GM08714 (cell line): ENCODE measurements at regions not wholly inside any gene's neighbourhood (a gene's known extent, or its start where the extent isn't known, plus 50 kb on each side); places are given as distances from the start of the nearest gene placed in this dataset.

Experiments used
- H3K4me3 ChIP-seq: fragments of 200-500 bp; sonication (Bioruptor generic); 2 replicates; pipeline ENCODE4 v1.5.1; 2014; ENCODE audit warnings: mild to moderate bottlenecking, low read length, inconsistent platforms
- ZNF274 ChIP-seq: IDR thresholded peaks from 2 replicates; pipeline ENCODE4 v1.6.1; 2012; ENCODE audit warnings: mild to moderate bottlenecking, low read depth, low read length

DNA sequence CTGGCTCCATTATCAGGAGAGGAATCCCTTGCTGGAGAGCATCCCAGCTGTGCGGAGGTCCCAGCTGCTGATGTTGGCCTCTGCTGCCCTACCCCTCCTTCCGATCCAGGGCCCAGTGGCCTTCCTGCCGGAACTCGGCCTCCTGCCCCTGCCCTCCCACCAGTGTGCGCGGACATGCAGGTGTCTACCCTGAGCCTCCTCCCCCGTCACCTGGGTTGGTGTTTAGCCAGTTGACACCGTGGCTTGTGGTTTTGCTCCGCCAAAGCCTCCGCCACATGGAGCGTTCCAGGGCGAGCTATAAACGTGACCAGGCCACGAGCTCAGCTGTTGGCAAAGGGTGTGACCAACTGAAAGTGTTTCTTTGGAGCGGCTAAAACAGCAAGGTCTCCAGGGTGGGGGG, 1104.3 kb downstream of the BCL11B start:
- TF ChIP-seq ZNF274, result no peak
- no peak overlapping the region for H3K4me3 ChIP-seq

DNA sequence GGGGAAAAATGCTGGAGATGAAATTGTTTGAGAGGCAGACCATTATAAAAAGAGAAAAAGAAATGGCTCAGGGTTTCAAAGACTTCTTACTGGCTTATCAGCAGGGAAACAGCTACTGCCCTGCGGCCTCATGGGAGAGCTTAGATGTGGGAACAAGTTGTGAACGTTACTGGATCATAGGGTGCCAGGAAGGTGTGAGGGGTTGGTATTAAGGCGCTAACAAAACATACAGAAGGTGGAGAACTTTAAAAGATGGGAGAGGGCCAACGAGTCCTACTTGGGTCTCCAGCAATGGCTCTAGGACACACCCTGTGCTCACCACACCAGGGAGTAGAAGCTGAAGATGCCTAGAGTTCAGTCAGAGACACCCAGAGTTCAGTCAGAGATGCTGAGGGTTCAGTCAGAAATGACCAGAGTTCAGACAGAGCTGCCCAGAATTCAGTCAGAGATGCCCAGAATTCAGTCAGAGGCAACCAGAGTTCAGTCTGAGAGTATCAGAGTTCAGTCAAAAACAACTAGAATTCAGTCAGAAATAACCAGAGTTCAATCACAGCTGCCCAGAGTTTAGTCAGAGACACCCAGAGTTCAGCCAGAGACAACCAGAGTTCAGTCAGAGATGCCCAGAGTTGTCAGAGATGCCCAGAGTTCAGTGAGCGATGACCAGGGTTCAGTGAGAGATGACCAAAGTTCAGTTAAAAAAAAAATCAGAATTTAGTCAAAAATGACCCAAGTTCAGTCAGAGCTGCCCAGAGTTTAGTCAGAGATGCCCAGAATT, 1103.6 kb downstream of the BCL11B start:
- no peak overlapping the region for H3K4me3 ChIP-seq
- no peak for TF ChIP-seq ZNF274

DNA sequence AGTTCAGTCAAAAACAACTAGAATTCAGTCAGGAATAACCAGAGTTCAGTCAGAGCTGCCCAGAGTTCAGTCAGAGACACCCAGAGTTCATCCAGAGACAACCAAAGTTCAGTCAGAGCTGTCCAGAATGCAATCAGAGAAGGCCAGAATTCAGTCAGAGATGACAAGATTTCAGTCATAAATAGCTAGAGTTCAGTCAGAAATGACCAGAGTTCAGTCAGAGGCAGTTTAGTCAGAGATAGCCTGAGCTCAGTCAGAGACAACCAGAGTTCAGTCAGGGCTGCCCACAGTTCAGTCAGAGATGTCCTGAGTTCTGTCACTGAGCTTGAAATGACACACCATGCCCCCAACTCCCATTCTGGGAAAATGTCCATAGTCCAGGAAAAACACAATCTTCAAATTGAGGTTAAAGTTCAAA, 1102.8 kb downstream of the BCL11B start:
- TF ChIP-seq ZNF274, result no peak
- no peak overlapping the region for H3K4me3 ChIP-seq

DNA sequence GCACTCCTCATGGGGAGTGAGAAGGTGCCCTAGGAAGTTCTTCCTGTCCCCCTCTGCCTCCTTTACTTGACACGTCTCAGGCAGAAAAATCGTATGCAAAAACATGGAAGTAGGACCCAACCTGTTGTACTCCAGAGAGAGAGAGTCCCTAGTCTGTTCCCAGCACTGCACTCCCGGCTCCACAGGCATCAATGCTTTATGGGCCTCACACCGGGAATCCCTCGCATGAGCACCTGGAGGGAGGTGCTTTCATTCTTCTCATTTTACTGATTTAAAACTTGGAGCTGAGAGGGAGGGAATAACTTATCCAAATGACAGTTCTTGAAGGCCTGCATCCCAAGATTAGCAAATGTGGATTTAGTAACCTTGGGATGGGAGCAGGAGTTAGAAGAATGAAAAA, 1101.4 kb downstream of the BCL11B start:
- H3K4me3 ChIP-seq, result no peak overlapping the region
- no peak for TF ChIP-seq ZNF274

DNA sequence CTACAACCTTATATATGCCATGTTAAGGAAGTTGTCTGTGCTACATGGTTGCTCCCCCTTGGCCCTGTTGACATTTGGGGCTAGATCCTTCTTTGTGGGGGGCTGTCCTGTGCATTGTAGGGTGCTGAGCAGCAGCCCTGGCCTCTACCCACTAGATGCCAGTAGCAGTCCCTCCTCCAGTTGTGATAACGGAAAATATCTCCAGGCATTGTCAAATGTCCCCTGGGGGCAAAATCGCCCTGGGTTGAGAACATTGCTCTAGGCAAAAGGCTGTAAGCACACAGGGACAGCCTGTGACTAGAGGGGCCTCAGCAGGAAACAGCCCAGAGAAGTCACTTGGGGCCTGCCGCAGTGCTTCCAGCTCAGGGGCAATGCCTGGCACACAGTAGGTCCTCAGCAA, 1100.3 kb downstream of the BCL11B start:
- no peak overlapping the region for H3K4me3 ChIP-seq
- no peak for TF ChIP-seq ZNF274

DNA sequence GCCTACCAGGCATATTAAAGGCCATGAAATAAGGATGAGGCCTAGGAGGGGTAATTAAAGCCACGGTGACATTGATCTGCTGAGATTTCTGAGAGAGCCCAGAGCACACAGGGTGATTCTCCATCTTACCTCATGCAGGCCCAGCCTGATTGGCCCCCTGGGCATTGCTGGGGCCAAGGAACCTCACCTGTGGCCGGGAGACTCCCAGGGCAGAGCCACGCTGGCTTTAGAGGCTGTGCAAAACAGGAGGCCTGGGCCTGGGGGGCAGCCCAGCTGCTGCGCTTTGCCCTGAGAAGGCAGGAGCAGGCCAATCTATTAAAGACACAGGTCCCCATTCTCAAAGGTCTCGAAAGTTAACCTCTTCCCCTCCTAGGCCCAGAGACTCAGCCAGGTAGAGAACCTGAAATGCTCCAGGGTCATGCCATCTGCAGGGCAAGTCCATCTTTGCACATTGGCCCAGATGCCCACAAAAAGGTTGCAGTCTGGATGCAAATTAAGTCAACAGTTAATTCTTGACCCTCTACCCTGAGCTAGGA, 1099.7 kb downstream of the BCL11B start:
- no peak overlapping the region for H3K4me3 ChIP-seq
- TF ChIP-seq ZNF274, result no peak

DNA sequence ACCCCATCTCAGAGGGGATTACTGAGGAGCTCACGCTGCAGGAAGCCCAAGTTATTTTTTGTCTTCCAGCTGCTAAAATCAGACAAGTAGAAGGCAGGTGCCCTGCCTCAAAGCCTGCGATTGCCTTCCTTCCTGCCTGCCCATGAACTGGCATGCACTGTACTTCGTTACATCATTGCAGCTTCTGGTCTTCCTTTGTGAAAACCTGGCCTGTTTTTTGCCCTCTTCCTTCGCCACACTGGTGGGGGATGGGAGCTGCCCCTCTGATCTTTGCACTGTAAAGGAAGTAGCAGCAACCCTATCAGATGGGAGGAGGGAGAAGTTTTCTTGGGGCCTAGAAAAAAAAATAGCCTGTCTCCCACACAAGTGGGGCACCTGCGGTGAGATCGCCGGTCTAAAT, 1098.7 kb downstream of the BCL11B start:
- no peak for TF ChIP-seq ZNF274
- no peak overlapping the region for H3K4me3 ChIP-seq

DNA sequence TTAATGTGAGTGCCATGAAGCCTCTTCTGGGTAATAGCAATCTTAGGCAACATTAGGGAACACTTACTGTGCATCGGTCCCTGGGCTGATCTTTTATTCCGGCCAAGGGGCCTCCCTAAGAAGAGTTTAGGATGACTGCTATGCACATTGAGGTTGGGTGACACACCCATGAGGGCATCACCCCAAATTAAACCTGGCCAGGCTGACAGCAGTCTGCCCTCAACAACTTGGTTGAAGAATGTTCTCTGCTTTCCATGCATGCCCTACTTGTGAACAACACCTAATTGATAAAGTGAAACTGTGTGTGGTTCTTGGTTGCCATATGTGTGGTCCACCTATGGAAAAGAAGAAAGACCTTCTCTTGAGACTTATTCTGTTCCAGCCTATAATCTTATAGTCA, 1098.0 kb downstream of the BCL11B start:
- H3K4me3 ChIP-seq, result no peak overlapping the region
- no peak for TF ChIP-seq ZNF274

DNA sequence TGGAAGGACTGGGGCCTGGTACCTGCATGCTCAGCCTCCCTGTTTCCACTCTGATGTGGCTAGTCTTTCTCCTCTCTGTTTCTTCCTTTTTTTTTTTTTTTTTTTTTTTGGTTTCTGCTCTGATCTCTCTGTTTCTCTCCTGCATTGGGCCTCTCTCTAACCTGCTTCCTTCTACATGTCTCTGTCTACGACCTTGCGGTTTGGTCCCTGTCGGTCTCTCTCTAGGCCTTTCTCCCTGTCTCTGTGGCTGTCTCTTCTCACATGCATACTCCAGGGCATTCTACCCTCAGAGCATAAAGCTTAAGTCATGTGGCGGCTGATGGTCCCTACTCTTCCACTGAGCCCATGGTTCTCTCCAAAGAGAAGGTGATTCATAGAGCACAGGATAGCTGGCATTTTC, 1096.6 kb downstream of the BCL11B start:
- no peak for TF ChIP-seq ZNF274

DNA sequence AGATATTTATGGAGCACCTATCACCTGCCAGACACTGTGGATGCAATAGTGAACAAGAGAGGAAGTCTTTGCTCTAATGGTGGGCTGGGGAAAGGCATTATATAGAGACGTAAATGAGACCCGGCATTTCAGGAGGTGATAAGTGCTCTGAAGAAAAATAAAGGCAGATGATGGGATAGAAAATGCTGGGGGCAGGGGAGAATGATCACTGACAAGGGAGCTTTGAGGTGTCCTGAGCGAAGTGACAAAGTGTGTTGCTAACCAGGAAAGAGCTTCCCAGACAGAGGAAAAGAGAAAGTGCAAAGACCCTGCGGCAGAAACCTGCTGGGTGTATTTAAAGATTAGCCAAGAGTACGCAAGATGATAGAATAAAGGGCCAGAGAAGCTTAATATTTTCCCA, 1096.1 kb downstream of the BCL11B start:
- no peak overlapping the region for H3K4me3 ChIP-seq
- no peak for TF ChIP-seq ZNF274

More for the DNA sequence above, 1096.6 kb downstream of the BCL11B start:
- H3K4me3 ChIP-seq, result no peak overlapping the region

DNA sequence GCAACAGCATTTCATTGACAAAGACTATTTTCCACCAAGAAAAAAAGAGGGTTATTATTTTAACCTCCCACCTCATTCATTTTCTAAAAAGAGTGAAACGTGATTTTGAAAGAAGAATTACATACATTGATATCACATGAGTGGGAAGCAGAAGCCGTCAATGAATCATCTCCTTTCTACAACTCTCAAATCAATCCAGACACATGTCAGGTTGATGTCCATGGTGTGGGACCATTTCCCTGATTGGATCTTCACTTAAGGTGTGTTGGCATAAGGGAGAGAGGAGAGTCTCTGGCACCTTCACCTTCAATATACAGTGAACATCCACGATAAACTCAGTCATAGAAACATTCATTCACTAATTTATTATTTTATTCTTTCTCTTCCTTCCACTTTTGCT, 1095.1 kb downstream of the BCL11B start:
- TF ChIP-seq ZNF274, result no peak
- no peak overlapping the region for H3K4me3 ChIP-seq

DNA sequence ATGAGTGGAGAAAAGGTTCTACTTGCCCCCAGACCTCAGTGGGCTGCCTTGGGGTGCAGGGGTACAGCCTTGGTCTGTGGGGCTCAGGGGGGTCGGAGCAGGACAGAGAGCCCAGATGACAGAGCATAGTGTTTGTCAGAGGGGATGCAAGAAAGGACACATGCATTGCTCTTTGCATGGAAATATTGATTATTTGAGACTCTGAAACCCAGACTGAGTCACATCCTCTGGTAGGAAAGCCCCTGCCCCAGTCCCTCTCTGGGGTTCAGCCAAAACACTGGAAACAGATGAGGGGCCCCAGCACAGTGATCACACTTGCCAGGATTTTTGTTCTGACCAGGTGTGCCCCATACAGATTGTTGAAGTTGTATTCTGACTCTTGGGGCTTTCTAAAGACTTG, 1094.4 kb downstream of the BCL11B start:
- no peak overlapping the region for H3K4me3 ChIP-seq
- TF ChIP-seq ZNF274, result no peak

DNA sequence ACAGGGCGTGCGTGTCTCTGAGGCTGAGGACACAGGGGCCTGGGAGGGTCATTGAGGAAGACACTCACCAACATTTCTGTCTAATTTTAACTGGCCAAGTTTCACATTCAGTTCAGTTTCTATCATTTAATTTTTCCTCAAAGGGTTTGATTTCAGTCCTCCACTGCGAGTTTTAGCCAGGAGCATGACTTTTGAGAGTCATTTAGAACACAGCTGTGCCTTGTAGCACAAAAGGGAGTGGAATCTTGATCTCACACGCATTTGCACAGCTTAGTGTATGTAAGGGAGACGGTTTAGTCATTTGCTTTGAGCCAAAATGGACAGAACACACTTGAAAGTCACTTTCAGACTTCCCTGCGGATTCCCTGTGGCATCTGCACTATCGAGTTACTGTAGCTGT, 1090.8 kb downstream of the BCL11B start:
- no peak for TF ChIP-seq ZNF274
- no peak overlapping the region for H3K4me3 ChIP-seq

DNA sequence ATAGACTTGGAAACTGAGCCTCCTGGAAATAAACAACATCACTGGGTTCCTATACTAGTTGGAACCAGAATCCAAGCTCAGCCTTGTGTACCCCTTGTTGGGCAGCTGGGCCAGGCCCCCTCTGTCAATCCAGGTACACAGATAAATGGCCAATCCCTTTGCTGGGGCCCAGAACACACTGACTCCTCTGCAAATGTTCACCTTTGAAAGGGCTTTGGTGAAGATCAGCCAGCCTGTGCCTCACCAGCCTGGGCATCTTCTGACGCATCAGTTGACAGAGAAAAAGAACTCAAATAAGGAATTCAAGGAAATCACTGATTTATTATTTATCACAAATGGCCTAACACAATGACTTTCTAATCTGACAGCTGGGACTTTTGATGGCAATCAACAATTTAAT, 1090.2 kb downstream of the BCL11B start:
- H3K4me3 ChIP-seq, result no peak overlapping the region
- TF ChIP-seq ZNF274, result no peak

DNA sequence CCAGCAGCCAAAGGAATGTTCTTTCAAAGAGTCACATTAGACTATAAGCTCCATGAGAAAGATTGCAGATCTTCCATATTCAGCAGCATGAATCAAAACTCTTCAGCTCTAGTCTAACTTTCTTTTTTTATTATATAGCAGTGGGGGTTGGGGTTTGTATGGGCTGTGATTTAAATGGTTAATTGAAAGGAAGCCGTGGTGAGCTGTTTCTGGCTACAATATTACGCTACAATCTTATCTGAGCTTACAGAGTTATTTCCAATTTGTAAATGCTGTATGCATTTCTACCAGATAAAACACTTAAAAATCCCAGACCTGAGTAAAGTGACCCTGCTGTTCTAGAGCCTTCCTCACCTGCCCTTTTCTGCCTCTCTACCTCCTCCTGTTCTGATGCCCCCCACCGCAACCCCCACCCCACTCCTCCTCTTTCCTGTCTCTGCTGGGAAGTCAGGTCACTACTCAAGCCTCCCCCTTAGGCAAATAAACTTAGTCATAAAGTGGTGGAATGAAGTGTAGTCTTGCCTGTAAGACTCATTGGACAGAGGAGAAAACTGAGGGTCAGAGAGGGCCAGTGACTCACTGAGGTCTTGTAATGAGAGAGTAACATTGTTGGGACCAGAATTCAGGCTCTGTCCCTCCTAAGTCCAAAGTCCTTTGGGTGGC, 1089.5 kb downstream of the BCL11B start:
- TF ChIP-seq ZNF274, result no peak
- H3K4me3 ChIP-seq, result no peak overlapping the region
